ENCODE measurements at regions not wholly inside any gene's neighbourhood (a gene's known extent, or its start where the extent isn't known, plus 50 kb on each side); places are given as distances from the start of the nearest gene placed in this dataset.

- DNase-seq: no peak
- H3K4me3 ChIP-seq (ENCODE audit: low read length): no peak overlapping the region
- no peak overlapping the region for H3K27ac ChIP-seq (ENCODE audit: low read length)
- ATAC-seq: no peak
- no peaks in the 10 kb centered on the region for H3K9me3 ChIP-seq (ENCODE audit: control insufficient read depth, low read length)
- intact Hi-C loops (cut with DNase I): no loop called here
- H3K27me3 ChIP-seq (ENCODE audit: control insufficient read depth, insufficient read depth): no peaks in the 10 kb centered on the region
- H3K4me1 ChIP-seq (ENCODE audit: control insufficient read depth, insufficient read depth, low read length): no peaks in the 10 kb centered on the region
- 87% methylated on average over 1 of the region's 1 CpG for WGBS
Observed at GRCh38 chr12:19692566-19692965, 253.3 kb downstream of the AEBP2 start.

GRCh38 chr12:19694627-19695026, 255.3 kb downstream of the AEBP2 start:
- H3K4me3 ChIP-seq (ENCODE audit: low read length): no peak overlapping the region
- H3K4me1 ChIP-seq (ENCODE audit: control insufficient read depth, insufficient read depth, low read length): no peaks in the 10 kb centered on the region
- intact Hi-C loops (cut with DNase I): no loop called here
- ATAC-seq (no peak), DNase-seq (no peak)
- WGBS: 46% methylated on average over 3 of the region's 3 CpGs
- H3K27ac ChIP-seq (ENCODE audit: low read length): no peak overlapping the region
- no peaks in the 10 kb centered on the region for H3K27me3 ChIP-seq (ENCODE audit: control insufficient read depth, insufficient read depth)
- no peaks in the 10 kb centered on the region for H3K9me3 ChIP-seq (ENCODE audit: control insufficient read depth, low read length)

- no peak overlapping the region for H3K4me3 ChIP-seq (ENCODE audit: low read length)
- intact Hi-C loops (cut with DNase I): no loop called here
- no peak overlapping the region for H3K27ac ChIP-seq (ENCODE audit: low read length)
- WGBS: 63% methylated on average over 3 of the region's 3 CpGs
- H3K9me3 ChIP-seq (ENCODE audit: control insufficient read depth, low read length): no peaks in the 10 kb centered on the region
- no peaks in the 10 kb centered on the region for H3K27me3 ChIP-seq (ENCODE audit: control insufficient read depth, insufficient read depth)
- DNase-seq (no peak), ATAC-seq (no peak)
- no peaks in the 10 kb centered on the region for H3K4me1 ChIP-seq (ENCODE audit: control insufficient read depth, insufficient read depth, low read length)
Observed at GRCh38 chr12:19695244-19696098, 256.2 kb downstream of the AEBP2 start.

GRCh38 chr12:19700969-19701368, 261.7 kb downstream of the AEBP2 start:
- 95% methylated on average over 4 of the region's 4 CpGs for WGBS
- no peak for ATAC-seq
- Histone ChIP-seq H3K27ac (ENCODE audit: low read length) (no peak overlapping the region), H3K4me1 (ENCODE audit: control insufficient read depth, insufficient read depth, low read length) (no peaks in the 10 kb centered on the region), H3K4me3 (ENCODE audit: low read length) (no peak overlapping the region), H3K27me3 (ENCODE audit: control insufficient read depth, insufficient read depth) (no peaks in the 10 kb centered on the region), H3K9me3 (ENCODE audit: control insufficient read depth, low read length) (no peaks in the 10 kb centered on the region)
- intact Hi-C loops (cut with DNase I): no loop called here
- DNase-seq: no peak

GRCh38 chr12:19704966-19705365, 265.7 kb downstream of the AEBP2 start:
- ATAC-seq: no peak
- 95% methylated on average over 1 of the region's 1 CpG for WGBS
- no peak for DNase-seq
- Histone ChIP-seq H3K27ac (ENCODE audit: low read length) (no peak overlapping the region), H3K4me1 (ENCODE audit: control insufficient read depth, insufficient read depth, low read length) (no peaks in the 10 kb centered on the region), H3K27me3 (ENCODE audit: control insufficient read depth, insufficient read depth) (no peaks in the 10 kb centered on the region), H3K4me3 (ENCODE audit: low read length) (no peak overlapping the region), H3K9me3 (ENCODE audit: control insufficient read depth, low read length) (no peaks in the 10 kb centered on the region)
- intact Hi-C loops (cut with DNase I): no loop called here

GRCh38 chr12:19706936-19707335, 267.6 kb downstream of the AEBP2 start:
- Histone ChIP-seq H3K4me3 (ENCODE audit: low read length) (no peak overlapping the region), H3K4me1 (ENCODE audit: control insufficient read depth, insufficient read depth, low read length) (peaks cover 5% of the 10 kb centered on the region), H3K27me3 (ENCODE audit: control insufficient read depth, insufficient read depth) (no peaks in the 10 kb centered on the region), H3K9me3 (ENCODE audit: control insufficient read depth, low read length) (no peaks in the 10 kb centered on the region), H3K27ac (ENCODE audit: low read length) (no peak overlapping the region)
- DNase-seq (no peak), ATAC-seq (no peak)
- intact Hi-C loops (cut with DNase I): no loop called here
- 84% methylated on average over 1 of the region's 1 CpG for WGBS

GRCh38 chr12:19707948-19708409, 268.7 kb downstream of the AEBP2 start:
- ATAC-seq (no peak), DNase-seq (no peak)
- no peak overlapping the region for H3K27ac ChIP-seq (ENCODE audit: low read length)
- H3K9me3 ChIP-seq (ENCODE audit: control insufficient read depth, low read length): no peaks in the 10 kb centered on the region
- no peaks in the 10 kb centered on the region for H3K27me3 ChIP-seq (ENCODE audit: control insufficient read depth, insufficient read depth)
- intact Hi-C loops (cut with DNase I): no loop called here
- WGBS: 69% methylated on average over 6 of the region's 6 CpGs
- peaks cover 5% of the 10 kb centered on the region for H3K4me1 ChIP-seq (ENCODE audit: control insufficient read depth, insufficient read depth, low read length)
- no peak overlapping the region for H3K4me3 ChIP-seq (ENCODE audit: low read length)

GRCh38 chr12:19709889-19710288, 270.6 kb downstream of the AEBP2 start:
- WGBS: 45% methylated on average over 2 of the region's 2 CpGs
- H3K9me3 ChIP-seq (ENCODE audit: control insufficient read depth, low read length): no peaks in the 10 kb centered on the region
- intact Hi-C loops (cut with DNase I): no loop called here
- H3K4me1 ChIP-seq (ENCODE audit: control insufficient read depth, insufficient read depth, low read length): peaks cover 5% of the 10 kb centered on the region
- H3K27me3 ChIP-seq (ENCODE audit: control insufficient read depth, insufficient read depth): no peaks in the 10 kb centered on the region
- no peak for DNase-seq
- H3K27ac ChIP-seq (ENCODE audit: low read length): no peak overlapping the region
- no peak overlapping the region for H3K4me3 ChIP-seq (ENCODE audit: low read length)
- ATAC-seq: no peak

GRCh38 chr12:19710811-19711793, 271.8 kb downstream of the AEBP2 start:
- Histone ChIP-seq H3K27me3 (ENCODE audit: control insufficient read depth, insufficient read depth) (no peaks in the 10 kb centered on the region), H3K4me1 (ENCODE audit: control insufficient read depth, insufficient read depth, low read length) (peaks cover 5% of the 10 kb centered on the region), H3K9me3 (ENCODE audit: control insufficient read depth, low read length) (no peaks in the 10 kb centered on the region), H3K27ac (ENCODE audit: low read length) (no peak overlapping the region), H3K4me3 (ENCODE audit: low read length) (no peak overlapping the region)
- WGBS: 52% methylated on average over 7 of the region's 7 CpGs
- peak in 1 of 3 donors; percentile 56 for DNase-seq
- ATAC-seq: peak; percentile 75 to 87
- intact Hi-C loops (cut with DNase I): no loop called here

GRCh38 chr12:19712041-19712440, 272.7 kb downstream of the AEBP2 start:
- H3K27me3 ChIP-seq (ENCODE audit: control insufficient read depth, insufficient read depth): no peaks in the 10 kb centered on the region
- H3K27ac ChIP-seq (ENCODE audit: low read length): no peak overlapping the region
- H3K4me3 ChIP-seq (ENCODE audit: low read length): no peak overlapping the region
- 75% methylated on average over 4 of the region's 4 CpGs for WGBS
- intact Hi-C loops (cut with DNase I): no loop called here
- no peaks in the 10 kb centered on the region for H3K9me3 ChIP-seq (ENCODE audit: control insufficient read depth, low read length)
- DNase-seq (no peak), ATAC-seq (peak in 1 of 2 donors; percentile 62)
- H3K4me1 ChIP-seq (ENCODE audit: control insufficient read depth, insufficient read depth, low read length): peaks cover 5% of the 10 kb centered on the region

- Histone ChIP-seq H3K27ac (ENCODE audit: low read length) (no peak overlapping the region), H3K4me1 (ENCODE audit: control insufficient read depth, insufficient read depth, low read length) (no peaks in the 10 kb centered on the region), H3K9me3 (ENCODE audit: control insufficient read depth, low read length) (no peaks in the 10 kb centered on the region), H3K27me3 (ENCODE audit: control insufficient read depth, insufficient read depth) (no peaks in the 10 kb centered on the region), H3K4me3 (ENCODE audit: low read length) (no peak overlapping the region)
- 61% methylated on average over 2 of the region's 2 CpGs for WGBS
- intact Hi-C loops (cut with DNase I): no loop called here
- DNase-seq: no peak
- ATAC-seq: no peak
Observed at GRCh38 chr12:19718401-19718800, 279.1 kb downstream of the AEBP2 start.
